ENCODE measurements at regions not wholly inside any gene's neighbourhood (a gene's known extent, or its start where the extent isn't known, plus 50 kb on each side); places are given as distances from the start of the nearest gene placed in this dataset.

DNA sequence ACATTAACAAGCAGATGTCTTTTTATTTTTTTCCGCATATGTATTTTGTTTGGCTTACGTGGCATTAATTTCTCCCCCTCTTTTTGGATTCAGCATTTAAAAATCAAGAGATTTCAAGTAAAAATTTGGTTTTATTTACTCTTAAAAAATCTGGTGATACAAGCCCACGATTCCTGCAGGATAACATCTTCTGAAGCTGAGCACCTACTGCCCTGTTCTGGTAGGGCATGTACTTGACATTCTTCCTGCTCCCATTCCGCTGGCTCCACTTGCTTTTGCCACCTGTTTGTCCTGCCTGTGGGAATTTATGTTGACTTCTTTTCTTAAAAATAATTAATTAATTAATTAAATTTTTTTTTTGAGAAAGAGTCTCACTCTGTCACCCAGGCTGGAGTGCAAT, 105.2 kb upstream of the SLC25A13 start:
- Mint-ChIP-seq H3K27me3 (ENCODE audit: low read depth) (no peaks in the 10 kb centered on the region), H3K27ac (ENCODE audit: unreplicated experiment) (no peak overlapping the region), H3K36me3 (ENCODE audit: low read depth) (no peaks in the 10 kb centered on the region), H3K4me1 (ENCODE audit: low read depth) (peaks cover 29% of the 10 kb centered on the region), H3K4me3 (ENCODE audit: unreplicated experiment) (no peak overlapping the region), H3K9me3 (ENCODE audit: low read depth) (peaks cover 2% of the 10 kb centered on the region)
- DNase-seq (ENCODE audit: low spot score), result no peak
- TF ChIP-seq, protein P1, sequence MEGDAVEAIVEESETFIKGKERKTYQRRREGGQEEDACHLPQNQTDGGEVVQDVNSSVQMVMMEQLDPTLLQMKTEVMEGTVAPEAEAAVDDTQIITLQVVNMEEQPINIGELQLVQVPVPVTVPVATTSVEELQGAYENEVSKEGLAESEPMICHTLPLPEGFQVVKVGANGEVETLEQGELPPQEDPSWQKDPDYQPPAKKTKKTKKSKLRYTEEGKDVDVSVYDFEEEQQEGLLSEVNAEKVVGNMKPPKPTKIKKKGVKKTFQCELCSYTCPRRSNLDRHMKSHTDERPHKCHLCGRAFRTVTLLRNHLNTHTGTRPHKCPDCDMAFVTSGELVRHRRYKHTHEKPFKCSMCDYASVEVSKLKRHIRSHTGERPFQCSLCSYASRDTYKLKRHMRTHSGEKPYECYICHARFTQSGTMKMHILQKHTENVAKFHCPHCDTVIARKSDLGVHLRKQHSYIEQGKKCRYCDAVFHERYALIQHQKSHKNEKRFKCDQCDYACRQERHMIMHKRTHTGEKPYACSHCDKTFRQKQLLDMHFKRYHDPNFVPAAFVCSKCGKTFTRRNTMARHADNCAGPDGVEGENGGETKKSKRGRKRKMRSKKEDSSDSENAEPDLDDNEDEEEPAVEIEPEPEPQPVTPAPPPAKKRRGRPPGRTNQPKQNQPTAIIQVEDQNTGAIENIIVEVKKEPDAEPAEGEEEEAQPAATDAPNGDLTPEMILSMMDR (IDR thresholded peaks at IDR 0.05), result no peak

DNA sequence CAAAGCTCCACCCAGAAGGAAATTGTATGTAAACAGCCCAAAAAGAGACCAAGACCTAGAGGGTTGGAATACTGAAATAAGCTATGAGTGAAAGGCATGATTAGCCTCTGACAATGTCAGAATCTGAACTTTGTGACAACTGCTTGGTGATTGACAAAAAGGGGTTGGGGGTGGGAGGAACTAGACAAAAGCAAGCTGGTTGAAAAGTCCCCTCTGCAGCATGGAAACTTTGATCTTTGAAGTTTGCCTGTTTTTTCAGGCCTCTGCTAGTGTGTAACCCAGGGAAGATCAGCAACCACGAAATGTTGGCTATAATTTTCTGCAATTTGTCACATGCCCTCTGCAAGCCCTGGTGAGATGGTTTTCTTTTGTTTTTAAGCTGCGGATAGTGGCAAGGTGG, 104.8 kb upstream of the SLC25A13 start:
- peaks cover 2% of the 10 kb centered on the region for H3K9me3 Mint-ChIP-seq (ENCODE audit: low read depth)
- TF ChIP-seq, protein P1 (IDR thresholded peaks at IDR 0.05), result no peak
- no peaks in the 10 kb centered on the region for H3K27me3 Mint-ChIP-seq (ENCODE audit: low read depth)
- no peak for DNase-seq (ENCODE audit: low spot score)
- no peak overlapping the region for H3K4me3 Mint-ChIP-seq (ENCODE audit: unreplicated experiment)
- H3K36me3 Mint-ChIP-seq (ENCODE audit: low read depth), result no peaks in the 10 kb centered on the region
- no peak overlapping the region for H3K27ac Mint-ChIP-seq (ENCODE audit: unreplicated experiment)
- H3K4me1 Mint-ChIP-seq (ENCODE audit: low read depth), result peaks cover 29% of the 10 kb centered on the region

DNA sequence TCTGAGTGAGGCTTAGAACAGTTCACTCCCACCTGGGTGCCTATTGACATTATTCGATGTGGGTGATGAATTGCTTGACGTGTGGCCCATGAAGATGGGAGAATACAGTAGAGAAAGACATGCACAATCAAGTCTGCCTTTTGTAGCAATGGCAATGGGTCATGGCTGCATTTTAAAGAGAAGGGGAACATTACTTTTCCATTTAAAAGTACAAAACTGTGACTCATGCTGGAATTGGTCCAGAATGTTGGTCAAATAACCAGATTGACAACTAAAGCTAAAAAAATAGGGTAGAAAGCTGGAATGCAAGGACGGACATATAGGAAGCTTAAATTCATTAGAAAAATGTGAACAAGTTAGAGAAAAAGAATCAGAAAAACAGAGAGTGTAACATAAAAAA, 104.1 kb upstream of the SLC25A13 start:
- Mint-ChIP-seq H3K4me1 (ENCODE audit: low read depth) (peaks cover 29% of the 10 kb centered on the region), H3K4me3 (ENCODE audit: unreplicated experiment) (no peak overlapping the region), H3K27ac (ENCODE audit: unreplicated experiment) (peak overlapping the region; percentile 47), H3K36me3 (ENCODE audit: low read depth) (no peaks in the 10 kb centered on the region), H3K27me3 (ENCODE audit: low read depth) (no peaks in the 10 kb centered on the region), H3K9me3 (ENCODE audit: low read depth) (peaks cover 2% of the 10 kb centered on the region)
- DNase-seq (ENCODE audit: low spot score), result no peak
- TF ChIP-seq, protein P1 (IDR thresholded peaks at IDR 0.05), result no peak

DNA sequence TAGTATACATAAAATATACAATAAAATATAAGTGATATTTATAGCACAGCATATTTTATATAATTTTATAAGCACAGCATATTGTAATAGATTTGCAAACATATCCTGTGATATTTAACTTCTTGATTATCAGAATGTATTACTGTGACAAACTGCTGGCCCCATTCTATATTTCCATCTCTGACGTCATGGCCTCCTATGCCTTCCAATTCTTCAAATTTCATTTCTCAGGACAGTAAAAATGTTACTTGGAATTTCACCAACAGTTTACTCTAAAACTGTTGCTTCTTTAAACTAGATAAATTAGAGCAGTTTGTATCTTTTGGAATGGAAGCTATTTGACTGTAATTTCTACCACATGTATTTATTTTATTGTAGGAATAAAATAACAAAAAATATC, 102.5 kb upstream of the SLC25A13 start:
- no peak overlapping the region for H3K27ac Mint-ChIP-seq (ENCODE audit: unreplicated experiment)

DNA sequence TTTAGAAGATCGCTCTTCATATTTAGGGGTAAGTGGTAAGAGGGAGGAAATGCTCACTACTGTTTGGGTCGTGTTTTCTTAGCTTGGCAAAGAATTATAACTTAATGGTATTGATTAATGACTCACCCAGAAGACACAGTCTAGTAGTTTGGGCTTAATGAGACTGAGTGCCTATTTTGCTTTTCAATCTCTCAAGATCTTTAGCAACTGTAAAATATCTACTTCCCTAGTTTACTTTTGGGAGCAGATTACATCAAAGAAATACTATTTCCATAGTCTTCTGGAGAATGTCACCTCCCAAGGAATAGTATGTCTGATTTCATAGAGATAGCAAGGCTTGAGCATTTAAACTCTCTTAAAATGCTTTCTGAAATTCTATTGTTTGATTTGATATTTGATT, 100.5 kb upstream of the SLC25A13 start:
- peaks cover 23% of the 10 kb centered on the region for H3K4me1 Mint-ChIP-seq (ENCODE audit: low read depth)
- H3K9me3 Mint-ChIP-seq (ENCODE audit: low read depth), result peaks cover 2% of the 10 kb centered on the region
- no peak overlapping the region for H3K4me3 Mint-ChIP-seq (ENCODE audit: unreplicated experiment)
- TF ChIP-seq, protein P1 (IDR thresholded peaks at IDR 0.05), result no peak
- no peak overlapping the region for H3K27ac Mint-ChIP-seq (ENCODE audit: unreplicated experiment)
- H3K27me3 Mint-ChIP-seq (ENCODE audit: low read depth), result peaks cover 3% of the 10 kb centered on the region
- no peak for DNase-seq (ENCODE audit: low spot score)
- H3K36me3 Mint-ChIP-seq (ENCODE audit: low read depth), result peaks cover 2% of the 10 kb centered on the region

More for the DNA sequence above, 102.5 kb upstream of the SLC25A13 start:
- Mint-ChIP-seq H3K9me3 (ENCODE audit: low read depth) (peaks cover 2% of the 10 kb centered on the region), H3K36me3 (ENCODE audit: low read depth) (peaks cover 2% of the 10 kb centered on the region), H3K4me3 (ENCODE audit: unreplicated experiment) (no peak overlapping the region), H3K27me3 (ENCODE audit: low read depth) (peaks cover 3% of the 10 kb centered on the region), H3K4me1 (ENCODE audit: low read depth) (peaks cover 29% of the 10 kb centered on the region)
- TF ChIP-seq, protein P1 (IDR thresholded peaks at IDR 0.05), result no peak
- no peak for DNase-seq (ENCODE audit: low spot score)
